ENCODE measurements at regions not wholly inside any gene's neighbourhood (a gene's known extent, or its start where the extent isn't known, plus 50 kb on each side); places are given as distances from the start of the nearest gene placed in this dataset.
A peak's percentile ranks its signal among the peaks of the same experiment; 100 is the strongest.

DNA sequence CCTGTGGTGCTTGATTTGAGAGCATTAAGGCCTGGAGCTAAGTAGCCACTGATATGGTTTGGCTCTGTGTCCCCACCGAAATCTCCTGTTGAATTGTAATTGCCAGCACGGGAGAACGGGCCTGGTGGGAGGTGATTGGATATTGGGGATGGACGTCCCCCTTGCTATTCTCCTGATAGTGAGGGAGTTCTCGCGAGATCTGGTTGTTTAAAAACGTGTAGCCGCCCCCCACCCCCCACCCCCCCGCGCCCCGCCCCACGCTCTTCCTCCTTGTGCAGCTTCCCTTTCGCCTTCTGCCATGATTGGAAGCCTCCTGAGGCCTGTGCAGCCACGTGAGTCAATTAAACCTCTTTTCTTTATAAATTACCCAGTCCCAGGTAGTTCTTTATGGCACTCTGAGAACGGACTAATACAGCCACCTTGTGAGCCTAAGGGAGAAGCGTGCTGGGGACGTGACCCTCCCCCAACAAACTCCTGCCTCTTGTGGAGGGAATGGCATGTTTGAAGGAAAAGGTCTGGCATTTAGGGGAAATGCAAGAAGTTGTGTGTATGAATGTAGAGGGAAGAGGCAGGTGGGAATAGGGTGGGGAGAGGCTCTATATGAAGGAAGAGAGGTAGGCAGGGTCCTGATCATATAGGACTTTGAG is 118.0 kb upstream of the KMT2C start:
- TF ChIP-seq RAD21 (IDR thresholded peaks at IDR 0.05; ENCODE audit: low read depth) (peak; percentile 10; the same call in 1 of the 2 replicates), CREB1 (IDR thresholded peaks at IDR 0.05; ENCODE audit: low read depth) (no peak)

- TF ChIP-seq CEBPB (IDR thresholded peaks at IDR 0.05) = no peak
- no peak for TF ChIP-seq FOXM1 (IDR thresholded peaks at IDR 0.05; ENCODE audit: borderline replicate concordance, low read depth)
- no peak for TF ChIP-seq EGR1 (IDR thresholded peaks at IDR 0.05)
- TF ChIP-seq, protein P1, sequence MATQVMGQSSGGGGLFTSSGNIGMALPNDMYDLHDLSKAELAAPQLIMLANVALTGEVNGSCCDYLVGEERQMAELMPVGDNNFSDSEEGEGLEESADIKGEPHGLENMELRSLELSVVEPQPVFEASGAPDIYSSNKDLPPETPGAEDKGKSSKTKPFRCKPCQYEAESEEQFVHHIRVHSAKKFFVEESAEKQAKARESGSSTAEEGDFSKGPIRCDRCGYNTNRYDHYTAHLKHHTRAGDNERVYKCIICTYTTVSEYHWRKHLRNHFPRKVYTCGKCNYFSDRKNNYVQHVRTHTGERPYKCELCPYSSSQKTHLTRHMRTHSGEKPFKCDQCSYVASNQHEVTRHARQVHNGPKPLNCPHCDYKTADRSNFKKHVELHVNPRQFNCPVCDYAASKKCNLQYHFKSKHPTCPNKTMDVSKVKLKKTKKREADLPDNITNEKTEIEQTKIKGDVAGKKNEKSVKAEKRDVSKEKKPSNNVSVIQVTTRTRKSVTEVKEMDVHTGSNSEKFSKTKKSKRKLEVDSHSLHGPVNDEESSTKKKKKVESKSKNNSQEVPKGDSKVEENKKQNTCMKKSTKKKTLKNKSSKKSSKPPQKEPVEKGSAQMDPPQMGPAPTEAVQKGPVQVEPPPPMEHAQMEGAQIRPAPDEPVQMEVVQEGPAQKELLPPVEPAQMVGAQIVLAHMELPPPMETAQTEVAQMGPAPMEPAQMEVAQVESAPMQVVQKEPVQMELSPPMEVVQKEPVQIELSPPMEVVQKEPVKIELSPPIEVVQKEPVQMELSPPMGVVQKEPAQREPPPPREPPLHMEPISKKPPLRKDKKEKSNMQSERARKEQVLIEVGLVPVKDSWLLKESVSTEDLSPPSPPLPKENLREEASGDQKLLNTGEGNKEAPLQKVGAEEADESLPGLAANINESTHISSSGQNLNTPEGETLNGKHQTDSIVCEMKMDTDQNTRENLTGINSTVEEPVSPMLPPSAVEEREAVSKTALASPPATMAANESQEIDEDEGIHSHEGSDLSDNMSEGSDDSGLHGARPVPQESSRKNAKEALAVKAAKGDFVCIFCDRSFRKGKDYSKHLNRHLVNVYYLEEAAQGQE (IDR thresholded peaks at IDR 0.05; ENCODE audit: low read depth) = no peak
- no peak for TF ChIP-seq YY1 (IDR thresholded peaks at IDR 0.05; ENCODE audit: low read depth)
- TF ChIP-seq, protein P2, sequence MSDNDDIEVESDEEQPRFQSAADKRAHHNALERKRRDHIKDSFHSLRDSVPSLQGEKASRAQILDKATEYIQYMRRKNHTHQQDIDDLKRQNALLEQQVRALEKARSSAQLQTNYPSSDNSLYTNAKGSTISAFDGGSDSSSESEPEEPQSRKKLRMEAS (IDR thresholded peaks at IDR 0.05) = no peak
- no peak for TF ChIP-seq TAF1 (IDR thresholded peaks at IDR 0.05; ENCODE audit: low read depth)
- no peak for TF ChIP-seq EP300 (IDR thresholded peaks at IDR 0.05; ENCODE audit: borderline replicate concordance)
- no peak for TF ChIP-seq TEAD4 (IDR thresholded peaks at IDR 0.05)
- no peak for TF ChIP-seq TCF12 (IDR thresholded peaks at IDR 0.05; ENCODE audit: low read depth)
- no peak for TF ChIP-seq ZBTB7A (IDR thresholded peaks at IDR 0.05; ENCODE audit: low read depth)
- TF ChIP-seq CREB1 (IDR thresholded peaks at IDR 0.05; ENCODE audit: low read depth) = no peak
- TF ChIP-seq RAD21 (IDR thresholded peaks at IDR 0.05; ENCODE audit: low read depth) = no peak
- TF ChIP-seq NFIC (IDR thresholded peaks at IDR 0.05) = no peak
- TF ChIP-seq, protein P3, sequence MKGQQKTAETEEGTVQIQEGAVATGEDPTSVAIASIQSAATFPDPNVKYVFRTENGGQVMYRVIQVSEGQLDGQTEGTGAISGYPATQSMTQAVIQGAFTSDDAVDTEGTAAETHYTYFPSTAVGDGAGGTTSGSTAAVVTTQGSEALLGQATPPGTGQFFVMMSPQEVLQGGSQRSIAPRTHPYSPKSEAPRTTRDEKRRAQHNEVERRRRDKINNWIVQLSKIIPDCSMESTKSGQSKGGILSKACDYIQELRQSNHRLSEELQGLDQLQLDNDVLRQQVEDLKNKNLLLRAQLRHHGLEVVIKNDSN (IDR thresholded peaks at IDR 0.05) = no peak
Measured at GRCh38 chr7:152551304-152552036, 115.7 kb upstream of the KMT2C start.

DNA sequence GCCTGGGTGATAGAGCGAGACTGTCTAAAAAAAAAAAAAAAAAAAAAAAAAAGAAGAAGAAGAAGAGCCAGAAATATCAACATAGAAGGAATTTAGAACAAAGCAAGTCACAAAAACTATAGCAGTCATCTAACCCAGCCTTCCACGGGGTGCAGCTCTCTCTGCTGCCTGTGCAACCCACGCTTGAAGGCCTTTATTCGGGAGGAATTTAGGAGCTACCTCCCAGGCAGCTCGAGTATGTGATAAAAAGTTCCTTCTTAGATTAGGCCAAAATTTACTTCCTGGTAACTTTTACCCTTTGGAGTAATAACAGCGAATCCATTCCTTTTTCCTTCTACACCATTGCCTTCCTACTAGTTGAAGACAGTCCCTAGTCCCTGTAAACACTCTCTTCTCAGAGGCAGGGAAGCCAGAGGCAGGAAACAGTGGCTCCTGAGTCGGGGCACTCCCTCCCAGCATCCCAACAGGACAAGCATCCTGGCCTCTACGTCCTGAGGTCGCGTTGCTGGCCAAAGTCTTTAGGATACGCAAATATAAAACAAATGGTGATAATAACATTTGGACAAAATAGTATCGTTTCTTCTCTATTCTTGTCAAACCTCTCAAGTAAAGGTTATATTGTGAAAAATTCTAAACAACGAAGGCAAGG is 109.3 kb upstream of the KMT2C start:
- TF ChIP-seq TEAD4 (IDR thresholded peaks at IDR 0.05) = no peak
- TF ChIP-seq TCF12 (IDR thresholded peaks at IDR 0.05; ENCODE audit: low read depth) = no peak
- no peak for TF ChIP-seq CEBPB (IDR thresholded peaks at IDR 0.05)
- TF ChIP-seq ZBTB7A (IDR thresholded peaks at IDR 0.05; ENCODE audit: low read depth) = no peak
- TF ChIP-seq, protein P2 (IDR thresholded peaks at IDR 0.05) = no peak
- TF ChIP-seq RAD21 (IDR thresholded peaks at IDR 0.05; ENCODE audit: low read depth) = no peak
- no peak for TF ChIP-seq CREB1 (IDR thresholded peaks at IDR 0.05; ENCODE audit: low read depth)
- TF ChIP-seq EGR1 (IDR thresholded peaks at IDR 0.05) = no peak
- TF ChIP-seq TAF1 (IDR thresholded peaks at IDR 0.05; ENCODE audit: low read depth) = no peak
- TF ChIP-seq YY1 (IDR thresholded peaks at IDR 0.05; ENCODE audit: low read depth) = no peak
- no peak for TF ChIP-seq FOXM1 (IDR thresholded peaks at IDR 0.05; ENCODE audit: borderline replicate concordance, low read depth)

- TF ChIP-seq TCF12 (IDR thresholded peaks at IDR 0.05; ENCODE audit: low read depth) (no peak), TAF1 (IDR thresholded peaks at IDR 0.05; ENCODE audit: low read depth) (no peak), ZBTB7A (IDR thresholded peaks at IDR 0.05; ENCODE audit: low read depth) (no peak), YY1 (IDR thresholded peaks at IDR 0.05; ENCODE audit: low read depth) (no peak), RAD21 (IDR thresholded peaks at IDR 0.05; ENCODE audit: low read depth) (no peak), FOXM1 (IDR thresholded peaks at IDR 0.05; ENCODE audit: borderline replicate concordance, low read depth) (no peak), CREB1 (IDR thresholded peaks at IDR 0.05; ENCODE audit: low read depth) (no peak), CEBPB (IDR thresholded peaks at IDR 0.05) (no peak)
- TF ChIP-seq, protein P1 (IDR thresholded peaks at IDR 0.05; ENCODE audit: low read depth) = no peak
- TF ChIP-seq, protein P2 (IDR thresholded peaks at IDR 0.05) = no peak
Measured at GRCh38 chr7:152544481-152544927, 108.7 kb upstream of the KMT2C start.

- TF ChIP-seq TAF1 (IDR thresholded peaks at IDR 0.05; ENCODE audit: low read depth) = no peak
- no peak for TF ChIP-seq EGR1 (IDR thresholded peaks at IDR 0.05)
- TF ChIP-seq FOXM1 (IDR thresholded peaks at IDR 0.05; ENCODE audit: borderline replicate concordance, low read depth) = no peak
Measured at GRCh38 chr7:152543799-152544198, 108.0 kb upstream of the KMT2C start.
